HG02623 (cell line): ENCODE measurements at regions not wholly inside any gene's neighbourhood (a gene's known extent, or its start where the extent isn't known, plus 50 kb on each side); places are given as distances from the start of the nearest gene placed in this dataset.
"Not testable (repeated sequence)": the region's sequence is repeated elsewhere in the genome, so short reads cannot be mapped to it uniquely, and the experiment has no call there.

ENCODE experiments used
- ATAC-seq: cut with Tn5 transposase; IDR thresholded peaks from one replicate; pipeline ENCODE4 v1.9.1; 2021; ENCODE audit warnings: moderate library complexity; ENCODE audit not compliant: unreplicated experiment

GRCh38 chr1:214715126-214715525, 112.1 kb downstream of the CENPF start:
- no peak for ATAC-seq

- ATAC-seq, result no peak
Observed at GRCh38 chr1:214717351-214717750, 114.4 kb downstream of the CENPF start.

- no peak for ATAC-seq
Observed at GRCh38 chr1:214718724-214719123, 115.7 kb downstream of the CENPF start.

- no peak for ATAC-seq
Observed at GRCh38 chr1:214719207-214719606, 116.2 kb downstream of the CENPF start.

DNA sequence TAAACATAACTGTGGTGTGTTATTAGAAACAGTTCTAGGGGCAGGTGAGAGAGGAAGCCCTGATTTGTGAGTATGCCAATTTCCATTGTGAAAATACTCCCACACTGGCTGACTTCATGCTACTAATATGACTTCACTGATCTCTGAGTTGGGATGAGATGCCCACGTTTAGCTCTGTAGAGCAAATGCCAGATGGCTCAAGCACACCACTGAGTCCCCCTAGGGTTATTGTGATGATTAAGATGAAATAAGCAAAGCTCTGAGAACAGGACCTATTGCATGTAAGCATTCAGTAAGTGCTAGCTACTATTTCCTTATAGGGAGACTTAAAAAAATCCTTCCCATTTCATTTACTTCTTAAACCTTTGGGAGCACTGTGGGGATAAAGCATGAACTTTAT, 117.6 kb downstream of the CENPF start:
- no peak for ATAC-seq

GRCh38 chr1:214727274-214727673, 124.3 kb downstream of the CENPF start:
- no peak for ATAC-seq

DNA sequence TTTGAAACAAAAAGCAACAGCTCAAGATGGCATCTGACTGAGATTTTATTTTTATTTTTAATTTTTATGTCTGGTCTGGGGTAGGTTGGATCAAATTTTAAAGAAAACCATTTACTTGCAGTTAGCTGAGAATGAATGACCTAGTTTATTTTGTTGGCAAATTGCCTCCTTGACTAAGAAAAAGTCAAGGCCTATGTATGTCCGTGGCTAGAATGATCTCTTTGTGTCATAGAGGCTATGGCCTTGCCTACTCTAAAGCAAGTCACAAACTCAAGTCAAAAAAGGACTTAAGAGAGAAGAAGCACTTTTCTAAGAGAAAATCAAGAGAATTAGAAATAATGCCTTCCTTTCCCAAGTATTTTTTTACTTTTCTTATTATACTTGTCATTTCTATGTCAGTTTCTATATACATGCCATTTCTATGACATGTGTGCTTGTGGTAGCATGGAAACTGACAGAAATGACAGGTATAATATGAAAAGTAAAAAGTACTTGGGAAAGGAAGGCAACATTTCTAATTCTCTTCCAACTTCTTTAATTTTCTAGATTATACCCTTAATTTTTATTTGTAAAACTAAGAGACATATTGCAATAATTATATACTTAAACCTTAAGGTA, 136.7 kb downstream of the CENPF start:
- ATAC-seq, result no peak

DNA sequence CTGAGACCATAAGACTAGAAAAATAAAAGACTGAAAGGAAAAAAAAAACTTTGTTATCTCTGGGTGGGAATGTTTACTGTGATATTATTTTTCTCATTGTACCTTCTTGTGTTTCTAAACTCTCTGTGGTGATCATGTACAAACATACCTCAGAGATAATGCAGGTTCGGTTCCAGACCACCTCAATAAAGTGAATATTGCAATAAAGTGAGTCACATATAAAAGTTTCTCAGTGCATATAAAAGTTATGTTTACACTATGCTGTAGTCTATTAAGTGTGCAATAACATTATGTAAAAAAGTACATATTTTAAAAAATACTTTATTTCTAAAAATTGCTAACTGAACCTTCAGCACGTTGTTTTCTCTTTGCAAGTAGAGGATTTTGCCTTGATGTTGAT, 137.5 kb downstream of the CENPF start:
- ATAC-seq, result no peak

DNA sequence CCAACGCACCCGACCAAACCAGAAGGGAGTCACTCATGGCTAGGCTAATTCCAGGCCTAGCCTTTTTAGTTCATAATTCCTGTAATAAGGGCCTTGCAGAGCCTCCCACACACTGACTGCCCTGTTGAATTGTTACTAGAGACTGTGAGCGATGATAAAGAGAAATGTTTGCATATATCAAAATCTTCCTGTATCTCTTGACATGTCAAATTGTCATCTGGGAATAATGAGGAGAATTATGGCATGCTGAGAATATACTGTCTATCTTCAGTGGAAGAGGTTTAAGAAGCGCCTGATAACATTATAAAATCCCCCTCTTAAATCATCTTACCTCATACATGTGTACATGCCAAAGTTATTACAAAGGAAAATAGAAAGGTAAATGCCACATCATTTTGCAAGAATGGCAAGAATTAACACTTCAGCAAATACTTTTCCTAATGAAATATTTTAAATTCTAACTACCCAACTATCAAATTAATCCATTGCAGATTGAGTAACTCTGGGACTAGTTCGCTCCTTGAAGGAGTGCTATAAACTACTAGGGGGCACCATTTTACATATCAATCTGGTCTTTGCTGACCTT, 144.1 kb downstream of the CENPF start:
- no peak for ATAC-seq

GRCh38 chr1:214753236-214753852, 150.3 kb downstream of the CENPF start:
- ATAC-seq, result no peak

DNA sequence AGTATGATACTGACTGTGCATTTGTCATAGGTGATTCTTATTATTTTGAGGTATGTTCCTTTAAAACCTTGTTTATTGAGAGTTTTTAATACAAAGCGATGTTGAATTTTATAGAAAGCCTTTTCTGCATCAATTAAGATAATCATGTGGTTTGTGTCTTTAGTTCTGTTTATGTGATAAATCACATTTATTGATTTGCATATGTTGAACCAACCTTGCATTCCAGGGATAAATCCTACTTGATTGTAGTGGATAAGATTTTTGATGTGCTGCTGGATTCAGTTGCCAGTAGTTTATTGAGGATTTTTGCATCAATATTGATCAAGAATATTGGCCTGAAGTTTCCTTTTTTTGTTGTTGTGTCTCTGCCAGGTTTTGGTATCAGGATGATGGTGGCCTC, 158.0 kb downstream of the CENPF start:
- ATAC-seq, result no peak

DNA sequence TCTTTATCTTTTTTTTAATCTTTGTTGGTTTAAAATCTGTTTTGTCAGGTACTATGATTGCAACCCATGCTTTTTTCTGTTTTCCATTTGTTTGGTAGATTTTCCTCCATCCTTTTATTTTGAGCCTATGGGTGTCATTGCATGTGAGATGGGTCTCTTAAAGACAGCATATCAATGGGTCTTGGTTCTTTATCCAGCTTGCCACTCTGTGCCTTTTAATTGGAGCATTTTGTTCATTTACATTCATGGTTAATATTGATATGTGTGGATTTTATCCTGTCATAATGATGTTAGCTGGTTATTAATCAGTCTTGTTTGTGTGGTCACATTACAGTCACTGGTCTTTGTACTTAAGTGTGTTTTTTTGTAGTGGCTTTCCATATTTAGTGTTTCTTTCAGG, 159.9 kb downstream of the CENPF start:
- no peak for ATAC-seq

- ATAC-seq, result no peak
Observed at GRCh38 chr1:214764502-214764901, 161.5 kb downstream of the CENPF start.

GRCh38 chr1:214767221-214767620, 164.2 kb downstream of the CENPF start:
- ATAC-seq, result no peak

DNA sequence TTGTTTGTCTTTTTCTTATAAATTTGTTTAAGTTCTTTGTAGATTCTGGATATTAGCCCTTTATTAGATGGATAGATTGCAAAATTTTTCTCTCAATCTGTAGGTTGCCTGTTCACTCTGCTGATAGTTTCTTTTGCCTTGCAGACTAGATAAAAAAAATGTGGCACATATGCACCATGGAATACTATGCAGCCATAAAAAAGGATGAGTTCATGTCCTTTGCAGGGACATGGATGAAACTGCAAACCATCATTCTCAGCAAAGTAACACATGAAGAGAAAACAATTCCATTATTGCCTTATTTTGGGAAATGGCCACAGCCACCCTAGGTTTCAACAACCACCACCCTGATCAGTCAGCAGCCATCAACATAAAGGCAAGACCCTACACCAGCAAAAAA, 166.7 kb downstream of the CENPF start:
- ATAC-seq, result not testable (repeated sequence)

GRCh38 chr1:214777364-214777763, 174.4 kb downstream of the CENPF start:
- ATAC-seq, result no peak

- ATAC-seq, result no peak
Observed at GRCh38 chr1:214791961-214792360, 189.0 kb downstream of the CENPF start.

- ATAC-seq, result no peak
Observed at GRCh38 chr1:214792527-214793186, 189.7 kb downstream of the CENPF start.

GRCh38 chr1:214793708-214794107, 190.7 kb downstream of the CENPF start:
- ATAC-seq, result no peak

- no peak for ATAC-seq
Observed at GRCh38 chr1:214801191-214801590, 198.2 kb downstream of the CENPF start.

DNA sequence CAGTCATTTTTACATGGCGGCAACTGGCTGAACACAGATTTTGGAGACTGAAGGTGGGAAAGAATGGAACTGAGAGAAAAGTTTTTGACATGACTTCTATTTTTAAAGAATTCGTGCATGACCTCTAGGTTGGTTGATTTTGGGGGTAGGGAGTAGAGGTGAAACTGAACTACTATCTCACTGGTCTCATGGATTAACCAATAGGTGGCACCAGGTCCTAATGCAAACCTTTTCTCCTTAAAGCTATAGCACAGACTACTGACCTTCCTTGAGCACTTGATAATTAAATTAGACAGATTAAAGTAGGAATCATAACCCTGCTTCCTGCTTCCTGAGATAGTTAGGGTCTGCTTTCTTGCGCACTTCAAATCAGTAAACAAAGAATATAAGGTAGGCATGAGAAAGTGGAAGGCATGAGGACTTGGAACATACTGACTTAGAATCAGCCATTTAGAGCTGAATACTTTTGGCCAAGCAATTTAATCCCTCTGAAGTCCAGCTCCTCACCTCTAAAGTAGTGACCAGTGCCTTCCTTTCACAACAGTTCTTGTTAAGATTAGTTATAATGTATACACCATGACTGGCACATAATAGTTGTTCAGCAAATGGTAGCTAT, 206.0 kb downstream of the CENPF start:
- ATAC-seq, result no peak

DNA sequence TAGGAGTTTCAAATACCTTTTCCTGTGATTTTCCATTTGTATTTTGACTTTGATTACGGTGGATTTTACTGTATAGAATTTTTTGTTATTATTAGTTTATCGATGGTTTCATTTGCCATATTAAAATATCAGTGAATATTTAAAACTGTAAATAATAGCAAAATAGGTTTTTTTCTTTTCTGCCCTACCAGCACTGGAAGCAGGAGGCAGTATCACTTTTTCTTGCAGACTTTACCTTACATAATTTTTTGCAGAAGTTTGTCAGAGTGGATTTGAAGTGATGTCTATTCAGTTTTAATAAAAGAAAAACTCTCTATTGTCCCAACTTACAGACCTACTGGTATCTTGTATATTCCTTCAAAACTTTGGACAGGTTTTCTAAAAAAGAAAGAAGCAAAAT, 213.6 kb downstream of the CENPF start:
- no peak for ATAC-seq
